Fibroblast of lung (primary cell): ENCODE measurements at regions not wholly inside any gene's neighbourhood (a gene's known extent, or its start where the extent isn't known, plus 50 kb on each side); places are given as distances from the start of the nearest gene placed in this dataset.

Experiments used
- EZH2 ChIP-seq: IDR thresholded peaks from 2 replicates; pipeline ENCODE4 v1.5.1; 2012; ENCODE audit warnings: low read length, control low read depth, mild to moderate bottlenecking; ENCODE audit errors: missing control alignments
- TF ChIP-seq, protein P1 (sequence below), 2 donors: IDR thresholded peaks in 1 of 2; conservative IDR thresholded peaks in 1 of 2; 1 replicate in 1 of 2; 2 replicates in 1 of 2; pipeline ENCODE4 v1.5.1; 2011 to 2012; ENCODE audit warnings: low read length in 2 of 2, control low read depth in 1 of 2, inconsistent platforms in 1 of 2, low read depth in 1 of 2, mild to moderate bottlenecking in 1 of 2

- TF ChIP-seq, protein P1, sequence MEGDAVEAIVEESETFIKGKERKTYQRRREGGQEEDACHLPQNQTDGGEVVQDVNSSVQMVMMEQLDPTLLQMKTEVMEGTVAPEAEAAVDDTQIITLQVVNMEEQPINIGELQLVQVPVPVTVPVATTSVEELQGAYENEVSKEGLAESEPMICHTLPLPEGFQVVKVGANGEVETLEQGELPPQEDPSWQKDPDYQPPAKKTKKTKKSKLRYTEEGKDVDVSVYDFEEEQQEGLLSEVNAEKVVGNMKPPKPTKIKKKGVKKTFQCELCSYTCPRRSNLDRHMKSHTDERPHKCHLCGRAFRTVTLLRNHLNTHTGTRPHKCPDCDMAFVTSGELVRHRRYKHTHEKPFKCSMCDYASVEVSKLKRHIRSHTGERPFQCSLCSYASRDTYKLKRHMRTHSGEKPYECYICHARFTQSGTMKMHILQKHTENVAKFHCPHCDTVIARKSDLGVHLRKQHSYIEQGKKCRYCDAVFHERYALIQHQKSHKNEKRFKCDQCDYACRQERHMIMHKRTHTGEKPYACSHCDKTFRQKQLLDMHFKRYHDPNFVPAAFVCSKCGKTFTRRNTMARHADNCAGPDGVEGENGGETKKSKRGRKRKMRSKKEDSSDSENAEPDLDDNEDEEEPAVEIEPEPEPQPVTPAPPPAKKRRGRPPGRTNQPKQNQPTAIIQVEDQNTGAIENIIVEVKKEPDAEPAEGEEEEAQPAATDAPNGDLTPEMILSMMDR (conservative IDR thresholded peaks at IDR 0.05 in 1 of 2, IDR thresholded peaks at IDR 0.05 in 1 of 2; ENCODE audit: low read depth in 1 of 2, low read length in 2 of 2) = no peak
- TF ChIP-seq EZH2 = no peak
Measured at GRCh38 chr6:66940003-66940402, 1233.0 kb upstream of the EYS start.
